Stimulated activated CD4-positive, alpha-beta T cell treated with anti-CD3 and anti-CD28 coated beads, Interleukin-15, amount 100 ng/mL, for 24 hours (primary cell): ENCODE measurements at regions not wholly inside any gene's neighbourhood (a gene's known extent, or its start where the extent isn't known, plus 50 kb on each side); places are given as distances from the start of the nearest gene placed in this dataset.
"Not testable (repeated sequence)": the region's sequence is repeated elsewhere in the genome, so short reads cannot be mapped to it uniquely, and the experiment has no call there.

Experiments
- DNase-seq: peaks from one replicate; pipeline ENCODE4 v3.0.0-alpha.2; 2020

DNA sequence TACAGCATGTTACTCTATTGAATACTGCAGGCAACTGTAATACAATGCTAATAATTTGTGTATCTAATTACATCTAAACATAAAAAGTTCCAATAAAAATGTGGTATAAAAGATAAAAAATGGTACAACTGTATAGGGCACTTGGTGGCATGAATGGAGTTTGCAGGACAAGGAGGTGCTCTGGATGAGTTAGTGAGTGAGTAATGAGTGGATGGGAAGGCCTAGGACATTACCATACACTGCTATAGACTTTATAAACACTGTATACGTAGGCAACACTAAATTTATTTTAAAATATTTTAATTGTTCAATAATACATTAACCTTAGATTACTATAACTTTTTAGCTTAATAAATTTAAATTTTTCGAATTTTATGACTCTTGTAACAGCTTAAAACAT lies 579.6 kb upstream of the MAN1A1 start:
- DNase-seq, result no peak

DNA sequence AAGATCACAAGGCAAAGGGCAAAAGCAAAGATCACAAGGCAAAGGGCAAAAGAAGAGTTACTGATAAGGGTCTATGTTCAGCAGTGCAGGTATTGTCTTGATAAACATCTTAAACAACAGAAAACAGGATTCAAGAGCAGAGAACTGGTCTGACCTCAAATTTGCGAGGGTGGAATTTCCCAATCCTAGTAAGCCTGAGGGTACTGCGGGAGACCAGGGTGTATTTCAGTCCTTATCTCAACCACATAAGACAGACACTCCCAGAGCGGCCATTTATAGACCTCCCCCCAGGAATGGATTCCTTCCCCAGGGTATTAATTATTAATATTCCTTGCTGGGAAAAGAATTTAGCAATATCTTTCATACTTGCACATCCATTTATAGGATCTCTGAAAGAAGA lies 575.3 kb upstream of the MAN1A1 start:
- not testable (repeated sequence) for DNase-seq

DNA sequence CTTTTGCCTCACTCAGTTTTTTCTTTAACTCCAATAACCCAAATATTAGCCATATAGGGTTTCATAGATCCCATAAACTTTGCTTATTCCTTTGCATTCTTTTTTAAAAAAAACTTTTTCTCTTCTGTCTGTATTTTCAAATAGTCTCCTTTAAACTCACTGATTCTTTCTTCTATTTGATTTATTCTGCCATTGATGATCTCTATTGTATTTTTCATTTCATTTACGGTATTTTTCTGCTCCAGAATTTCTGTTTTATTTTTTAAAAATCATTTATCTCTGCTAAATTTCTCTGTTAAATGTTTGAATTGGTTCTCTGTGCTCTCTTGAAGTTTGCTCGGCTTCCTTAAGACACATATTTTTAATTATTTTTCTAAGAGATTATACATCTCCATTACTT lies 573.3 kb upstream of the MAN1A1 start:
- DNase-seq, result no peak

GRCh38 chr6:119921491-119922010 lies 572.0 kb upstream of the MAN1A1 start:
- DNase-seq, result no peak

- DNase-seq, result no peak
Observed at GRCh38 chr6:119917186-119917585, 567.6 kb upstream of the MAN1A1 start.

- no peak for DNase-seq
Observed at GRCh38 chr6:119915971-119916370, 566.4 kb upstream of the MAN1A1 start.

GRCh38 chr6:119908157-119908556 lies 558.6 kb upstream of the MAN1A1 start:
- no peak for DNase-seq

DNA sequence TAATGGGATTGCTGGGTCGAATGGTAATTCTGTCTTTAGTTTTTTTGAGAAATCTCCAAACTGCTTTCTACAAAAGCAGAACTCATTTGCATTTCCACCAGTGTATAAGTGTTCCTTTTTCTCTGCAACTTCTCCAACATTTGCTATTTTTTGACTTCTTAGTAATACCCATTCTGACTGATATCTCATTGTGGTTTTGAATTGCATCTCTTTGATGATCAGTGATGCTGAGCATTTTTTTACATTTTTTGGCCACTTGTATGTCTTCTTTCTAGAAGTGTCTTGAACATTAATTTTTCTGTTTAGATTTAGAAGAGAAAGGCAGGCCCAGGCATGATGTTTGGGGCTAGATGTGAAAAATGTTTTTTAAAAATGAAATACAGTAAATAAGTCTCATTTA lies 553.1 kb upstream of the MAN1A1 start:
- DNase-seq, result no peak

DNA sequence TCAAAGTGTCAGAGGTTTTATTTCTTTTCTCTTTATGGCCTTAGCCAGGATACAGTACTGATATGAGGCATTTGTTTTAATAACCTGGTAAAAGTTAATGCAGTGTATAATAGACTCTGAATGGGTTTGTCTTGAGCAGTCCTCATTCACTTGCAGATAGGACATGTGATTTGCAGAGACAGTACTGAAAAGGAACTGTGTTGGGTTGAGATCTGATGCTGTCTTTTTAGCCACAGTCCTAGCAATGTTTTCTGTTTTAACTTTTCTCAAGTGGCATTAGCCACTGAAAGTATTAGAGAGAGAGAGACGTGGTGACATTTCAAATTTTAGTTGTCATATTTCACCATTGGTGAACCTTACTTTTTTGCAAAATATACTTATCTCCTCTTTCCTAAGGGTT lies 547.2 kb upstream of the MAN1A1 start:
- no peak for DNase-seq

- DNase-seq, result no peak
Observed at GRCh38 chr6:119895626-119896025, 546.1 kb upstream of the MAN1A1 start.

- no peak for DNase-seq
Observed at GRCh38 chr6:119894811-119895210, 545.2 kb upstream of the MAN1A1 start.

- no peak for DNase-seq
Observed at GRCh38 chr6:119891644-119892043, 542.1 kb upstream of the MAN1A1 start.

DNA sequence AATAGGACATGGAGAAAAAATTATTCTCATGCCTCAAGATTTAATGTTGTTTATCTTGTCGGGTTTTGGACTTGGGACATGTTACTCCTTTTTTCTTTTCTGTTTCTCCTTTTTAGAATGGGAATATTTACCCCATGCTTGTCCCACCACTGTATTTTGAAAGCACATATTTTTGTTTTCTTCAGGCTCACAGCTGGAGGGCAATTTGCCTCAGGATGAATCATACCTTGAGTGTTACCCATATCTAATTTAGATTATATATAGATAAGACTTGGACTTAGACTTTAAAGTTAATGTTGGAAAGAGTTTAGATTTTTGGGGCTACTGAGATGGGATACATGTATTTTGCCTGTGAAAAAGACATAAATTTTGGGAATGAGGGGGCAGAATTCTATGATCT lies 541.6 kb upstream of the MAN1A1 start:
- DNase-seq, result no peak

DNA sequence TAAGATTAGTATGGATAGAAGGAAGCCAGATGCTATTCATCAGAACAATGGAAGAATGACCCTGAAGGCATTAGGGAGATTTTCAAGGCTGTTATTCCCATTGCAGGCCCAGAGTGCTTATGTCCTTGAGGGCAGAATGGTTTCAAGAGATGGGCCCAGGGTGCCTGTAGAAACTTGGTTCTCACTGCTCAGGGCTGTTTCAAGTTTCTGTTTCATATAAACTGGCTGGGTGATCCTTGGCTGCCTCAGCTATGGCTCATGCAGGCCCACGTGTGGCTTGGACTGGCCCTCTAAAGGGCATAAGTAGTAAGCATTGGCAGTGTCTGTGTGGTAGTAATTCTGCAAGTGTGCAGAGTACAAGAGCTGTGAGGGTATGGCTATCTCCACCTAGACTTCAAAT lies 540.9 kb upstream of the MAN1A1 start:
- DNase-seq, result no peak

- DNase-seq, result no peak
Observed at GRCh38 chr6:119887666-119888065, 538.1 kb upstream of the MAN1A1 start.

DNA sequence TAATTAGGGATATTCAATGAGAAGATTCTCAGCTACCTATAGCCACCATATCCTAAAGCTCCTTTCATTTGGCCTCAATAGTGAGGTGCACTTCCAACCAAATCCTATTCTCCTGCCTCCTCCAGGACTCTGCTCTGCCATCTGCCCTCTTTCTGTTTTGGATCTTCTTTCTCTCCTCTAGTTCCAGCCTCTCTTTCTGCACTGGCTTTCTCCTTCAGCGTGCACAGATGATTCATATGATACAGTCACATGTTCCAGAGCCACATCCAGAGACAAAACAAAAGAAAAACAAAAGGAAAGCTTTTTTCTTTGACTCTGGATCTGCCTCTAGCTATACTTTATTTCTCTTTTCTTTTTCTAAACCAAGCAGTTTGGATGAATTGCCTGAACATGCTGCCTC lies 531.9 kb upstream of the MAN1A1 start:
- DNase-seq, result no peak

DNA sequence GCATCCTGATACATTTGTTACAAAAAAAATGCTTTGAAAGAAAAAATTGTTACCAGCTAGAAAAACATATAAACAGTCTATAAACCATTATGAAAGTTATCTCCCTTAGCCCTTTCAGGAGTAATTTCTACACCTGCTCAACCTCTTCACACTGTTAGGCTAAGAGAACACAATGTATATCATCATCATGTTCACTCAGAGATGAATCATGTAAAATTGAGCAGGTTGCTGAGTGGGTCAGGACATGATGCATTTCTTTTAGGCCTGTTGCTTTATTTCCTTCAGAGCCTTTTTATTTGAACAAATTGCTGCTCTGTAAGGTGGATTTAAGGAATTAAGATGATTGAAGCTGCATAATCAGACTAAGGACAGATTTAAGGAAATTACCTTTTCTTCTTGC lies 531.3 kb upstream of the MAN1A1 start:
- no peak for DNase-seq

DNA sequence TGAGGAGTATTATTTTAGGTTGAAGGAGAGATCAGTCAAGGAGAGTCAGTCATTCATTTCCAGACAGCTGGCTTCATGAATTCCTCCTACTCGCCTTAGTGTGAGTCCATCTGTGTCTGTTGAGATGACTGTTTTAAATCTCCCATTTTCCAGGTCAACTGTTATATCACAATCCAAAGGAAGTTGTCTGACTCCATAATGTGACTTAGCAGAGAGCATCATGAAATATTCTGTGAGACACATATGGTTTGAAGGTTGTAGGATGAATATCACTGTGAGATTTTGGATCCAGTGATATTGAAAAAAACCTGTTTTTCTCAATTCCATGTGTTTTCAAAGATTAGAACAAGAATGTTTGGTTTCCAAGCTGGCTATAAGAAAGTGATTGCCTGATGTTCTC lies 530.2 kb upstream of the MAN1A1 start:
- no peak for DNase-seq

DNA sequence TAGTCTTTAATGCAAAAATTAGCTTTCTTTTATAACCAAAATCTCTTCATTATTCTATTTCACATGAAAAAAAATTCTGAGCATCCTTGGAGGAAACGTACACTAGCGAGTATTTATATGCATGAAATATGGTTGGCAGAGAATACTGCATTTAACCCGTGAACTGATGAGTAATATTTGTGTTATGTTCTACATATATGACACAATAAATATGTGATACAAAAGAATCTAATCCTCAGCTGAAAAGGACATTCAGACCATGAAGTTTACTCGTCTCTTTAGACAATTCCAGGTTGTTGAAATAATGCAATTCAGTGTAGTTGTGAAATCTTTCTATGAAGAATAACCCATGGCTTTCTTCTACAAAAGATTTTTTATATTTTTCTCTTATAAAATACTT lies 524.8 kb upstream of the MAN1A1 start:
- no peak for DNase-seq

DNA sequence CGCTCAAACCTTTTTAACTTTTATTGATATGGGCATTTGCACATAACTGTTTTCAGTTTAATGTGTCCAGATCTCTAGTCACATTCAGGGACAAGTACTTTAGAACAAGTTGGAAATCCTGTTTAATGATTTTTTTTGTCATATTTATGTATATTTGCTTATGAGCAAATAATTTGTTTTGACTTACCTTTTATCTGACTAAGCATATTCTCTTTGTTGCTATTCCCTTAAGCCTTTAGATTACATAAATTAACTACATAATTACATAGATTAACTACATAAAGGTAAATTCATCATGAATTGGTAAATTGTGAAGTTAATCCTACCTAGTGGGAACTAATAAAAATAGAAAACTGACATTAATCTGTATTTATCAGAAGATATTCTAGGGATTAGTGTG lies 523.5 kb upstream of the MAN1A1 start:
- DNase-seq, result no peak

- no peak for DNase-seq
Observed at GRCh38 chr6:119871520-119871919, 522.0 kb upstream of the MAN1A1 start.

DNA sequence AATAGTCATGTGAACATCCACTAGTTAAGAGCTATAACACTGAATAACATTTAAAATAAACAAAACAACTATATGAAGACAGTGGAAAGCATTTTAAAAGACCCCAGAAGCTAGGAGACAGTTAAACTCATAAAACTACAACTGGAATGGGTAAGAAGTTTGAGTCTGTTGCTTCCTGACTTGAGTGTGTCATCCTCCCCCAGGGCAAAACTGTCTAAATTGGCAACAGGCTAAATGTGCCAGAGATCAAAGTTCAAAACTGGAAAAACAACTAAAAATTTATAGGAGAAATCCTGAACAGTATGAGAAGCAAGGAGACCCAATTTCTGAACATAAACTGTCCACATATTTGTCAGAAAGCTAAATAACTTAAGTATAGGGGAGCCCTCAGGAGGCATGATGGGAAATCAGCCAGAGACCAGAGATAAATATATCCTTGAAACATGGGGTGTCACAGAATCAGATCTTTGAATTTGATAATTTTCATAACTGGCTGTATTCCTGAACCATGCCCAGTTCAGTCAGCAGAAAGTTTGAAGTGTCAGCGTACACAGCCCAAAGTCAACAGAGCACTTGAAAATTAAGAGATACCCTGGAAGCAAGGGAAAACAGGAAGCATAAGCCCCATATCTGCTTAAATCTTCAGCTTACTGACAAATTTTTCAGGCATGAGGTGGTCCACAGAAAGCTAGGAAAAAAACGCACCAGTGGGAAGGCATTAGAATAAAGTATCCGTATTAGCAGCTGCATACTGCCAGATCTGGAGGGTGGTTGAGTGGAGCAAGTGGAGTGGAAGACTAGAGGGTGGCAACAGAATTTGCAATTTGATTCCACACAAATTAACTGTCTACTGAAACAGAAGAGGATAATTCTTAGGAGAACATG lies 516.1 kb upstream of the MAN1A1 start:
- no peak for DNase-seq

DNA sequence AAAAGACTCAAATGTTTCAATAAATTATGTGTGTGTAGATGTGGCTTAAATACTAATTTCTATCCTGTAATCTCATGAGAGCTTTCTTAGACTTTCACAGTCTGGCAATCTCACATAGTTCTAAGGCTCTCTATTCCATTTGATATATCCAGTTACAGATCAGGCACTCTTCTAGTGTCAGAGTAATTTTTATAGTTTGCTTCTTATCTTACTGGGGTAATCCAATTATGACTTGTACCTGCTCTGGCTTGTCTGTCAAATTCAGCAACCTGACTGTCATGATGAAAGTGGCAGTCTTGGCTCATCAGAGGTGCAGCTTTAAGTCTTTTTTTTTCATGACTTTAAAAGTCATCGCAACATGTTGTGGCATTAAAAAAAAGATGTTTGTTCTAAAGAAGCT lies 513.2 kb upstream of the MAN1A1 start:
- no peak for DNase-seq

GRCh38 chr6:119858901-119859300 lies 509.3 kb upstream of the MAN1A1 start:
- DNase-seq, result no peak

GRCh38 chr6:119856136-119856535 lies 506.6 kb upstream of the MAN1A1 start:
- DNase-seq, result peak; percentile 26
